ENCODE measurements at regions not wholly inside any gene's neighbourhood (a gene's known extent, or its start where the extent isn't known, plus 50 kb on each side); places are given as distances from the start of the nearest gene placed in this dataset. TPM values are rescaled to one million over a fixed set of nuclear protein-coding genes. Genes with fewer than 3 reads are reported as not detected.

- no peak overlapping the region for H3K9ac ChIP-seq (ENCODE audit: insufficient read depth, low read length, poor library complexity, severe bottlenecking)
- no peak overlapping the region for H3K4me3 ChIP-seq (replicated peaks in 1 of 3; ENCODE audit: low read depth in 2 of 3, low read length in 3 of 3)
- Mint-ChIP-seq H3K36me3 (no peaks in the 10 kb centered on the region), H3K9me3 (peaks cover 3 to 24% (median 11%) of the 10 kb centered on the region in 7 donors), H3K27ac (no peak overlapping the region), H3K4me1 (no peaks in the 10 kb centered on the region), H3K4me3 (no peak overlapping the region), H3K27me3 (ENCODE audit: low read depth in 3 of 3) (peaks cover 0 to 1% (median 0%) of the 10 kb centered on the region in 3 donors)
- TF ChIP-seq CTCF (IDR thresholded peaks at IDR 0.05): no peak
- H4K20me1 ChIP-seq (ENCODE audit: insufficient read depth, low read length): no peaks in the 10 kb centered on the region
- intact Hi-C loops (cut with micrococcal nuclease): no loop called here
- H3K4me2 ChIP-seq (replicated peaks; ENCODE audit: extremely low read depth, low read length, poor library complexity, severe bottlenecking): no peak overlapping the region
- H3K4me1 ChIP-seq (ENCODE audit: control insufficient read depth in 1 of 2, insufficient read depth in 2 of 2, low read length in 2 of 2): no peaks in the 10 kb centered on the region
- no peak for DNase-seq
- 100% methylated on average over 2 of the region's 6 CpGs for whole genome bisulfite sequencing (ENCODE audit: insufficient coverage)
- H3K27ac ChIP-seq (ENCODE audit: low read depth in 1 of 2, low read length in 2 of 2): no peak overlapping the region
- peaks cover 12 to 14% of the 10 kb centered on the region in 2 donors for H3K9me3 ChIP-seq (replicated peaks in 1 of 2; ENCODE audit: control insufficient read depth in 1 of 2, insufficient read depth in 1 of 2, low read length in 2 of 2)
- H3K79me2 ChIP-seq (ENCODE audit: insufficient read depth, low read length): no peaks in the 10 kb centered on the region
- no peaks in the 10 kb centered on the region for H3K36me3 ChIP-seq (replicated peaks in 1 of 2; ENCODE audit: control insufficient read depth in 1 of 2, insufficient read depth in 2 of 2, low read length in 2 of 2)
- H2AFZ ChIP-seq (ENCODE audit: insufficient read depth, low read depth, low read length, poor library complexity, severe bottlenecking): no peak overlapping the region
- H3K27me3 ChIP-seq (ENCODE audit: control insufficient read depth in 2 of 2, insufficient read depth in 2 of 2, low read length in 2 of 2): no peaks in the 10 kb centered on the region
These were observed 1154.3 kb downstream of the EPHA3 start for GRCh38 chr3:90261481-90262433.

Small RNAs in the stretch of these regions (small RNA-seq; reads per million reads assigned to genes)
- not detected for gene HSPE1P19 (ENCODE audit: insufficient read length, low read depth)
- gene RF00012 (ENCODE audit: insufficient read length, low read depth): not detected
- not detected for gene RNU6-712P (ENCODE audit: insufficient read length, low read depth)
